H9 (cell line): ENCODE measurements at regions not wholly inside any gene's neighbourhood (a gene's known extent, or its start where the extent isn't known, plus 50 kb on each side); places are given as distances from the start of the nearest gene placed in this dataset.

Source experiments
- DNase-seq: peaks from one replicate; pipeline ENCODE4 v3.0.0-alpha.2; 2017
- H2AFZ ChIP-seq: one replicate; pipeline ENCODE4 v1.6.1; 2013; ENCODE audit warnings: mild to moderate bottlenecking, low read length, control low read depth, moderate library complexity
- H2AK5ac ChIP-seq: 2 replicates; pipeline ENCODE4 v1.6.1; 2013; ENCODE audit warnings: low read length, control low read depth, mixed read lengths; ENCODE audit not compliant: insufficient read length
- H2BK120ac ChIP-seq: one replicate; pipeline ENCODE4 v1.6.1; 2013; ENCODE audit warnings: low read depth, mild to moderate bottlenecking, low read length, control low read depth, inconsistent platforms; ENCODE audit not compliant: poor library complexity, severe bottlenecking
- H2BK12ac ChIP-seq: 2 replicates; pipeline ENCODE4 v1.6.1; 2013; ENCODE audit warnings: low read length, control low read depth, mixed read lengths, low read depth; ENCODE audit not compliant: insufficient read length
- H2BK15ac ChIP-seq: 2 replicates; pipeline ENCODE4 v1.6.1; 2013; ENCODE audit warnings: low read depth, low read length, control low read depth
- H2BK20ac ChIP-seq: one replicate; pipeline ENCODE4 v1.6.1; 2013; ENCODE audit warnings: low read depth, mild to moderate bottlenecking, low read length, control low read depth, inconsistent platforms; ENCODE audit not compliant: poor library complexity, severe bottlenecking
- H2BK5ac ChIP-seq: 2 replicates; pipeline ENCODE4 v1.6.1; 2013; ENCODE audit warnings: low read length, control low read depth, mixed read lengths; ENCODE audit not compliant: insufficient read length
- H3K14ac ChIP-seq: 2 replicates; pipeline ENCODE4 v1.6.1; 2013; ENCODE audit warnings: low read length, control low read depth; ENCODE audit not compliant: insufficient read depth
- H3K18ac ChIP-seq: 2 replicates; pipeline ENCODE4 v1.6.1; 2013; ENCODE audit warnings: low read depth, mild to moderate bottlenecking, mixed read lengths, low read length, control low read depth; ENCODE audit not compliant: insufficient read length
- H3K23ac ChIP-seq: 2 replicates; pipeline ENCODE4 v1.6.1; 2013; ENCODE audit warnings: low read length, control low read depth, mixed read lengths, low read depth; ENCODE audit not compliant: insufficient read length
- H3K23me2 ChIP-seq: 2 replicates; pipeline ENCODE4 v1.6.1; 2013; ENCODE audit warnings: low read depth, mild to moderate bottlenecking, mixed read lengths, low read length, control low read depth; ENCODE audit not compliant: insufficient read length, poor library complexity, severe bottlenecking
- H3K27ac ChIP-seq: 2 replicates; pipeline ENCODE4 v1.5.1; 2013; ENCODE audit warnings: low read length, control low read depth, mixed read lengths, low read depth; ENCODE audit not compliant: insufficient read length
- H3K27me3 ChIP-seq: 2 replicates; pipeline ENCODE4 v1.6.1; 2013; ENCODE audit warnings: low read length, control low read depth, inconsistent platforms; ENCODE audit not compliant: insufficient read depth
- H3K4ac ChIP-seq: 2 replicates; pipeline ENCODE4 v1.6.1; 2013; ENCODE audit warnings: low read depth, mild to moderate bottlenecking, control low read depth, inconsistent platforms, low read length, moderate library complexity
- H3K4me1 ChIP-seq: 2 replicates; pipeline ENCODE4 v1.6.1; 2013; ENCODE audit warnings: low read length, control low read depth, inconsistent platforms; ENCODE audit not compliant: insufficient read depth
- H3K4me2 ChIP-seq: 2 replicates; pipeline ENCODE4 v1.6.1; 2013; ENCODE audit warnings: low read length, control low read depth, mixed read lengths; ENCODE audit not compliant: insufficient read length, insufficient read depth
- H3K56ac ChIP-seq: 2 replicates; pipeline ENCODE4 v1.6.1; 2013; ENCODE audit warnings: low read depth, mild to moderate bottlenecking, mixed read lengths, low read length, control low read depth; ENCODE audit not compliant: insufficient read length
- H3K79me1 ChIP-seq: 2 replicates; pipeline ENCODE4 v1.6.1; 2013; ENCODE audit warnings: low read depth, mild to moderate bottlenecking, moderate library complexity, low read length, control low read depth, inconsistent platforms; ENCODE audit not compliant: insufficient read depth, poor library complexity, severe bottlenecking
- H3K79me2 ChIP-seq: 2 replicates; pipeline ENCODE4 v1.6.1; 2013; ENCODE audit warnings: low read length, control low read depth, inconsistent platforms; ENCODE audit not compliant: insufficient read depth
- H3K9ac ChIP-seq: 2 replicates; pipeline ENCODE4 v1.6.1; 2013; ENCODE audit warnings: low read length, control low read depth, mixed read lengths; ENCODE audit not compliant: insufficient read length; ENCODE audit errors: extremely low read depth
- H3K9me3 ChIP-seq: one replicate; pipeline ENCODE4 v1.6.1; 2013; ENCODE audit warnings: low read depth, low read length, inconsistent platforms; ENCODE audit not compliant: control insufficient read depth
- H3T11ph ChIP-seq: one replicate; pipeline ENCODE4 v1.6.1; 2013; ENCODE audit warnings: mild to moderate bottlenecking, low read length, control low read depth, inconsistent platforms
- H4K20me1 ChIP-seq: one replicate; pipeline ENCODE4 v1.6.1; 2013; ENCODE audit not compliant: control insufficient read depth, insufficient read length, insufficient read depth
- H4K5ac ChIP-seq: 2 replicates; pipeline ENCODE4 v1.6.1; 2013; ENCODE audit warnings: low read depth, mild to moderate bottlenecking, mixed read lengths, low read length, control low read depth; ENCODE audit not compliant: insufficient read length
- H4K8ac ChIP-seq: replicated peaks from 2 replicates; pipeline ENCODE4 v1.6.1; 2013; ENCODE audit warnings: low read length, control low read depth, mixed read lengths, low read depth; ENCODE audit not compliant: insufficient read length
- H4K91ac ChIP-seq: 2 replicates; pipeline ENCODE4 v1.6.1; 2013; ENCODE audit warnings: low read depth, mild to moderate bottlenecking, moderate library complexity, mixed read lengths, low read length, control low read depth; ENCODE audit not compliant: insufficient read length
- H3K27ac Mint-ChIP-seq, 3 experiments: 2 replicates in 2 of 3; 3 replicates in 1 of 3; pipeline ENCODE4 v1.8.0; 2020 to 2021; ENCODE audit warnings: mixed read lengths in 3 of 3, mild to moderate bottlenecking in 1 of 3, moderate library complexity in 1 of 3
- H3K27me3 Mint-ChIP-seq: 2 replicates; pipeline ENCODE4 v1.8.0; 2021; ENCODE audit warnings: low read depth, mild to moderate bottlenecking, moderate library complexity, mixed read lengths
- H3K36me3 Mint-ChIP-seq, 3 experiments: 2 replicates in 2 of 3; 3 replicates in 1 of 3; pipeline ENCODE4 v1.8.0; 2020 to 2021; ENCODE audit warnings: low read depth in 3 of 3, mixed read lengths in 3 of 3; ENCODE audit not compliant: insufficient read depth in 1 of 3
- H3K4me1 Mint-ChIP-seq, 2 experiments: 2 replicates each; pipeline ENCODE4 v1.8.0; 2020; ENCODE audit warnings: mixed read lengths in 2 of 2
- H3K4me3 Mint-ChIP-seq, 2 experiments: 2 replicates in 1 of 2; 3 replicates in 1 of 2; pipeline ENCODE4 v1.8.0; 2020 to 2021; ENCODE audit warnings: mild to moderate bottlenecking in 2 of 2, mixed read lengths in 2 of 2, moderate library complexity in 1 of 2
- H3K9me3 Mint-ChIP-seq, 2 experiments: 2 replicates in 1 of 2; 3 replicates in 1 of 2; pipeline ENCODE4 v1.8.0; 2020; ENCODE audit warnings: mild to moderate bottlenecking in 2 of 2, mixed read lengths in 2 of 2, moderate library complexity in 1 of 2
- WGBS: extraction: QIAGEN DNeasy Blood & Tissue Kit; methylation state at CpG from one replicate; pipeline ENCODE4 v1.1.7; 2013; ENCODE audit warnings: missing lambda C conversion rate, low lambda C conversion rate, mixed read lengths; ENCODE audit not compliant: insufficient read length; ENCODE audit errors: extremely low coverage; 5-methylcytosine and 5-hydroxymethylcytosine counted together
- TF ChIP-seq, protein P1 (sequence below): fragments of 200-600 bp; sonication (generic); conservative IDR thresholded peaks from 3 replicates; pipeline ENCODE4 v1.8.0; 2021; ENCODE audit warnings: antibody characterized with exemption, mild to moderate bottlenecking

GRCh38 chr1:36667256-36667655 lies 184.5 kb upstream of the CSF3R start:
- no peaks in the 10 kb centered on the region for H3K79me2 ChIP-seq
- no peaks in the 10 kb centered on the region for H3K79me1 ChIP-seq
- no peak overlapping the region for H4K91ac ChIP-seq
- no peaks in the 10 kb centered on the region for H3K27me3 ChIP-seq
- H4K5ac ChIP-seq: no peak overlapping the region
- H3K4me1 ChIP-seq: no peaks in the 10 kb centered on the region
- Mint-ChIP-seq H3K27me3 (peaks cover 10% of the 10 kb centered on the region), H3K27ac (no peak overlapping the region), H3K4me1 (peaks cover 0 to 15% of the 10 kb centered on the region in 2 experiments; a peak in 1 of 4 replicates), H3K4me3 (no peak overlapping the region), H3K9me3 (no peaks in the 10 kb centered on the region), H3K36me3 (no peaks in the 10 kb centered on the region)
- WGBS: no CpG with 5 or more reads among the region's 3 CpGs
- TF ChIP-seq, protein P1, sequence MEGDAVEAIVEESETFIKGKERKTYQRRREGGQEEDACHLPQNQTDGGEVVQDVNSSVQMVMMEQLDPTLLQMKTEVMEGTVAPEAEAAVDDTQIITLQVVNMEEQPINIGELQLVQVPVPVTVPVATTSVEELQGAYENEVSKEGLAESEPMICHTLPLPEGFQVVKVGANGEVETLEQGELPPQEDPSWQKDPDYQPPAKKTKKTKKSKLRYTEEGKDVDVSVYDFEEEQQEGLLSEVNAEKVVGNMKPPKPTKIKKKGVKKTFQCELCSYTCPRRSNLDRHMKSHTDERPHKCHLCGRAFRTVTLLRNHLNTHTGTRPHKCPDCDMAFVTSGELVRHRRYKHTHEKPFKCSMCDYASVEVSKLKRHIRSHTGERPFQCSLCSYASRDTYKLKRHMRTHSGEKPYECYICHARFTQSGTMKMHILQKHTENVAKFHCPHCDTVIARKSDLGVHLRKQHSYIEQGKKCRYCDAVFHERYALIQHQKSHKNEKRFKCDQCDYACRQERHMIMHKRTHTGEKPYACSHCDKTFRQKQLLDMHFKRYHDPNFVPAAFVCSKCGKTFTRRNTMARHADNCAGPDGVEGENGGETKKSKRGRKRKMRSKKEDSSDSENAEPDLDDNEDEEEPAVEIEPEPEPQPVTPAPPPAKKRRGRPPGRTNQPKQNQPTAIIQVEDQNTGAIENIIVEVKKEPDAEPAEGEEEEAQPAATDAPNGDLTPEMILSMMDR: no peak
- no peak overlapping the region for H4K8ac ChIP-seq
- H3K9me3 ChIP-seq: no peaks in the 10 kb centered on the region
- H2BK5ac ChIP-seq: no peak overlapping the region
- no peak overlapping the region for H2AK5ac ChIP-seq
- H3K4ac ChIP-seq: no peak overlapping the region
- H2BK120ac ChIP-seq: no peak overlapping the region
- no peak overlapping the region for H3K56ac ChIP-seq
- no peak for DNase-seq
- H3T11ph ChIP-seq: no peak overlapping the region
- H3K4me2 ChIP-seq: no peak overlapping the region
- H3K14ac ChIP-seq: no peak overlapping the region
- H3K27ac ChIP-seq: no peak overlapping the region
- H2BK12ac ChIP-seq: no peak overlapping the region
- H3K9ac ChIP-seq: no peak overlapping the region
- H3K23ac ChIP-seq: no peak overlapping the region
- no peak overlapping the region for H2BK15ac ChIP-seq
- H4K20me1 ChIP-seq: no peaks in the 10 kb centered on the region
- H3K18ac ChIP-seq: no peak overlapping the region
- no peak overlapping the region for H2BK20ac ChIP-seq
- H2AFZ ChIP-seq: no peak overlapping the region
- no peaks in the 10 kb centered on the region for H3K23me2 ChIP-seq
